DND-41 (cell line): ENCODE measurements at regions not wholly inside any gene's neighbourhood (a gene's known extent, or its start where the extent isn't known, plus 50 kb on each side); places are given as distances from the start of the nearest gene placed in this dataset.
"Not testable (repeated sequence)": the region's sequence is repeated elsewhere in the genome, so short reads cannot be mapped to it uniquely, and the experiment has no call there.

Source experiments
- ATAC-seq: fragments of 200-7000 bp; cut with Tn5 transposase; 3 replicates; pipeline ENCODE4 v1.9.1; 2021; ENCODE audit warnings: low read depth; ENCODE audit not compliant: insufficient read depth
- DNase-seq: peaks from one replicate; pipeline ENCODE4 v3.0.0-alpha.2; 2020
- H2AFZ ChIP-seq: 2 replicates; pipeline ENCODE4 v1.6.0; 2012; ENCODE audit warnings: low read depth, low read length
- H3K27ac ChIP-seq: 2 replicates; pipeline ENCODE4 v1.5.1; 2012; ENCODE audit warnings: low read length, inconsistent platforms
- H3K27me3 ChIP-seq: fragments of 200-600 bp; sonication (generic); 2 replicates; pipeline ENCODE4 v1.6.0; 2012; ENCODE audit warnings: low read length, mild to moderate bottlenecking, inconsistent platforms; ENCODE audit not compliant: insufficient read depth, poor library complexity
- H3K36me3 ChIP-seq: 2 replicates; pipeline ENCODE4 v1.5.1; 2012; ENCODE audit warnings: low read length, inconsistent platforms; ENCODE audit not compliant: insufficient read depth
- H3K4me1 ChIP-seq: 2 replicates; pipeline ENCODE4 v1.5.1; 2012; ENCODE audit warnings: mild to moderate bottlenecking, low read length; ENCODE audit not compliant: insufficient read depth
- H3K4me2 ChIP-seq: 2 replicates; pipeline ENCODE4 v1.6.0; 2012; ENCODE audit warnings: mild to moderate bottlenecking, moderate library complexity, low read length, inconsistent platforms; ENCODE audit not compliant: insufficient read depth
- H3K4me3 ChIP-seq, 2 experiments: fragments of 200-600 bp in 1 of 2; shearing (Covaris generic) in 1 of 2; 2 replicates each; pipeline ENCODE4 v1.5.1; 2012 to 2016; ENCODE audit warnings: inconsistent platforms in 2 of 2, low read length in 2 of 2, mild to moderate bottlenecking in 2 of 2, low read depth in 1 of 2, moderate library complexity in 1 of 2
- H3K79me2 ChIP-seq: 2 replicates; pipeline ENCODE4 v1.6.0; 2012; ENCODE audit warnings: low read length, inconsistent platforms; ENCODE audit not compliant: insufficient read depth
- H3K9ac ChIP-seq: 2 replicates; pipeline ENCODE4 v1.6.0; 2012; ENCODE audit warnings: low read depth, mild to moderate bottlenecking, inconsistent platforms, low read length, moderate library complexity
- H3K9me3 ChIP-seq: 2 replicates; pipeline ENCODE4 v1.5.1; 2012; ENCODE audit warnings: low read length, moderate library complexity, mild to moderate bottlenecking, inconsistent platforms; ENCODE audit not compliant: insufficient read depth, severe bottlenecking
- H4K20me1 ChIP-seq: 2 replicates; pipeline ENCODE4 v1.6.0; 2012; ENCODE audit warnings: low read length; ENCODE audit not compliant: insufficient read depth
- EZH2 ChIP-seq: IDR thresholded peaks from 3 replicates; pipeline ENCODE4 v1.6.1; 2012; ENCODE audit warnings: borderline replicate concordance, low read depth, mild to moderate bottlenecking, moderate library complexity, low read length, inconsistent platforms; ENCODE audit not compliant: severe bottlenecking
- TF ChIP-seq, protein P1 (sequence below): IDR thresholded peaks from 2 replicates; pipeline ENCODE4 v1.5.1; 2012; ENCODE audit warnings: borderline replicate concordance, low read length, moderate library complexity, mild to moderate bottlenecking; ENCODE audit not compliant: poor library complexity, severe bottlenecking; ENCODE audit errors: extremely low read depth

DNA sequence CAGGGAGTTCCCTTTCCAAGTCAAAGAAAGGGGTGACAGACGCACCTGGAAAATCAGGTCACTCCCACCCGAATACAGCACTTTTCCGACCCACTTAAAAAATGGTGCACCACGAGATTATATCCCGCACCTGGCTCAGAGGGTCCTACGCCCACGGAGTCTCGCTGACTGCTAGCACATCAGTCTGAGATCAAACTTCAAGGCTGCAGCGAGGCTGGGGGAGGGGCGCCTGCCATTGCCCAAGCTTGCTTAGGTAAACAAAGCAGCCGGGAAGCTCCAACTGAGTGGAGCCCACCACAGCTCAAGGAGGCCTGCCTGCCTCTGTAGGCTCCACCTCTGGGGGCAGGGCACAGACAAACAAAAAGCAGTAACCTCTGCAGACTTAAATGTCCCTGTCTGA is 277.8 kb upstream of the ARHGAP42 start:
- H2AFZ ChIP-seq, H3K4me1 ChIP-seq, ATAC-seq, H3K36me3 ChIP-seq, H4K20me1 ChIP-seq, H3K9ac ChIP-seq, DNase-seq, H3K27ac ChIP-seq, H3K4me2 ChIP-seq, H3K4me3 ChIP-seq, H3K9me3 ChIP-seq, H3K27me3 ChIP-seq, H3K79me2 ChIP-seq: not testable (repeated sequence)

DNA sequence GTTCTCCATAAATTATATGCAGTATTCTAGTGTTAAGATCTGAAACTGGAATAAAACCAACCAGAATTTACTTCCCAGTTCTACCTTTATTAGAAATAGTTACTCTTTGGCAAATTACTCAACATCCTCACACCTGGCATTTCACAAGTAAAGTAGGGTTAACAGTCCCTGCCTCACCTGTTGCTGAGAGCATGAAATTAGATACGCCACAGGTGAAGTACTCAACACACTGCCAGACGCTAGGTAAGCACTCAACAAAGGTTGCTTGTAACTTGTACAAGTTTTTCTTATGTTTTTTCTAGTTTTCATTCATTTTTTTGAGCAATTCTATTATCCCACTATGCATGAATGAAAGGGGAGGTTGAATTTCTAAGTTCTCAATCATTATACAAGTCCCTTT is 267.6 kb upstream of the ARHGAP42 start:
- Histone ChIP-seq H4K20me1 (no peaks in the 10 kb centered on the region), H3K79me2 (no peaks in the 10 kb centered on the region), H3K27ac (no peak overlapping the region), H3K4me2 (no peak overlapping the region), H3K4me3 (no peak overlapping the region), H3K4me1 (no peaks in the 10 kb centered on the region), H2AFZ (no peak overlapping the region), H3K9me3 (peaks cover 10% of the 10 kb centered on the region), H3K27me3 (no peaks in the 10 kb centered on the region), H3K36me3 (no peaks in the 10 kb centered on the region), H3K9ac (no peak overlapping the region)
- DNase-seq (no peak), ATAC-seq (no peak)
- TF ChIP-seq, protein P1, sequence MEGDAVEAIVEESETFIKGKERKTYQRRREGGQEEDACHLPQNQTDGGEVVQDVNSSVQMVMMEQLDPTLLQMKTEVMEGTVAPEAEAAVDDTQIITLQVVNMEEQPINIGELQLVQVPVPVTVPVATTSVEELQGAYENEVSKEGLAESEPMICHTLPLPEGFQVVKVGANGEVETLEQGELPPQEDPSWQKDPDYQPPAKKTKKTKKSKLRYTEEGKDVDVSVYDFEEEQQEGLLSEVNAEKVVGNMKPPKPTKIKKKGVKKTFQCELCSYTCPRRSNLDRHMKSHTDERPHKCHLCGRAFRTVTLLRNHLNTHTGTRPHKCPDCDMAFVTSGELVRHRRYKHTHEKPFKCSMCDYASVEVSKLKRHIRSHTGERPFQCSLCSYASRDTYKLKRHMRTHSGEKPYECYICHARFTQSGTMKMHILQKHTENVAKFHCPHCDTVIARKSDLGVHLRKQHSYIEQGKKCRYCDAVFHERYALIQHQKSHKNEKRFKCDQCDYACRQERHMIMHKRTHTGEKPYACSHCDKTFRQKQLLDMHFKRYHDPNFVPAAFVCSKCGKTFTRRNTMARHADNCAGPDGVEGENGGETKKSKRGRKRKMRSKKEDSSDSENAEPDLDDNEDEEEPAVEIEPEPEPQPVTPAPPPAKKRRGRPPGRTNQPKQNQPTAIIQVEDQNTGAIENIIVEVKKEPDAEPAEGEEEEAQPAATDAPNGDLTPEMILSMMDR: no peak

DNA sequence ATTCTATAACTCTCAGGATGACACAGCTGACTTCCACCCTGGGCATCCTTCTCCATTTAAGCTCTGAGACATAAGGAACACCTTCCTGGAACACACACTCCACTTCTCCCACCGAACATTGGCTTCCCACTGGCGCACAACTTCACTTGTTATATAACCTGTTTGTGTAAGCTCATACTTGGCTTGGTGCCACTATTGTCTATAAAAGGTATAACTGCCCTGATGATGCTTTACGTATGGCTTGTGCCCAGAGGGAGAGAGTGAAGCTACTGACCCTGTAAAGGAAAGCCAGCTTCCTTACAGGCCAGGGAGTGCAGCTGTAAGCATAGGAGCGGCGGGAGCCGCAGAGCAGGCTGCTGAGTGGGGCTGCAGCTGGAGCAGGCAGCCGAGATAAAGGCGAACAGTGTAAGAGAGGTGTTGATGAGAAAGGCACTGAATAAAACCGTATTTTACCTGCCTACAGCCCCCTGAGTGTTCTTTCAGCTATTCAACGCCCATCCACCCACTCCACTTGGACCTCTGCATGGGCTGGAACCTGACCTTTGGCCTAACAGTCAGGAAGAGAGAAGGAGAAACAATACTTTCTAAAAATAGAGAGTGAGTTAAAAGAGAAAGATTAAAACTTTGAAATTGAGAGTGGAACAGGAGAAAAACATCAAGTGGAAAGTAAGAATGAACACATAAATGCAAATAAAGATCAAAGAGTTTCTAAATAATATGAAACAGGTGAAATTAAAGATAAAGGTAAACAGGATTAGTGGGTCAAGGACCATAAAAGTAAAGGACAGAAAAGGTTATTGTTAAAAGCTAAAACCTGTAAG is 252.1 kb upstream of the ARHGAP42 start:
- H3K36me3 ChIP-seq: no peaks in the 10 kb centered on the region
- no peak overlapping the region for H3K9ac ChIP-seq
- no peak overlapping the region for H3K4me2 ChIP-seq
- ATAC-seq (no peak), DNase-seq (no peak)
- H3K79me2 ChIP-seq: no peaks in the 10 kb centered on the region
- TF ChIP-seq, protein P1: no peak
- TF ChIP-seq EZH2: no peak
- H3K27me3 ChIP-seq: no peaks in the 10 kb centered on the region
- H3K9me3 ChIP-seq: no peaks in the 10 kb centered on the region
- no peak overlapping the region for H2AFZ ChIP-seq
- H3K4me3 ChIP-seq: no peak overlapping the region
- no peak overlapping the region for H3K27ac ChIP-seq
- no peaks in the 10 kb centered on the region for H4K20me1 ChIP-seq
- H3K4me1 ChIP-seq: no peaks in the 10 kb centered on the region

DNA sequence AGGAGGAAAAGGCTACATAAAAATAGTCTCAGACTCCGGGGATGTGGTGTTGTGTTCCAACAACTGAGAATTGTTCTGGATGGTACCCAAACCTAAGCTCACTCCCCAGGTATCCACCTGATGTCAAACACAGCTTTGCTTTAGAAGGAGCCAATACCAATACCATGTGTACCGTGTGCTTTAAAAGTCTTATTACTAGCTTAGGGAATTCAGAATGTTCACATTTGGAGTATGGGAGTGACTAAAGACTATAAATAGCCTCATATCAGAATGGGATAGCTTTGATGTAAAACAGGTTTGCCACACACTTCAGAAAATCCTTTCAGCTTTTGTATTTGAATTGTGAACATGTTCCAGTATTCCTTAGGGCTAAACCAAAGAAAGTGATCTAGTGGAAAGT is 248.7 kb upstream of the ARHGAP42 start:
- Histone ChIP-seq H3K9ac (no peak overlapping the region), H3K36me3 (no peaks in the 10 kb centered on the region), H3K9me3 (no peaks in the 10 kb centered on the region), H2AFZ (no peak overlapping the region), H3K79me2 (no peaks in the 10 kb centered on the region), H3K27ac (no peak overlapping the region), H3K4me2 (no peak overlapping the region), H3K4me3 (no peak overlapping the region), H4K20me1 (no peaks in the 10 kb centered on the region), H3K27me3 (no peaks in the 10 kb centered on the region), H3K4me1 (no peaks in the 10 kb centered on the region)
- no peak for TF ChIP-seq EZH2
- TF ChIP-seq, protein P1: no peak
- DNase-seq (no peak), ATAC-seq (no peak)
